MM.1S (cell line): ENCODE measurements at regions not wholly inside any gene's neighbourhood (a gene's known extent, or its start where the extent isn't known, plus 50 kb on each side); places are given as distances from the start of the nearest gene placed in this dataset.

Experiments
- DNase-seq: peaks from one replicate; pipeline ENCODE4 v3.0.0-alpha.2; 2015
- H2AFZ ChIP-seq: fragments of 300-600 bp; sonication (generic); 2 replicates; pipeline ENCODE4 v1.6.0; 2016; ENCODE audit warnings: antibody characterized with exemption, low read length
- H3F3A ChIP-seq: fragments of 300-600 bp; sonication (generic); 2 replicates; pipeline ENCODE4 v1.6.1; 2016; ENCODE audit warnings: mild to moderate bottlenecking, antibody characterized with exemption, low read length, moderate library complexity, mixed read lengths; ENCODE audit not compliant: insufficient read depth
- H3K27ac ChIP-seq: fragments of 300-600 bp; sonication (generic); 2 replicates; pipeline ENCODE4 v1.5.1; 2016; ENCODE audit warnings: mild to moderate bottlenecking, low read length
- H3K27me3 ChIP-seq: fragments of 300-600 bp; sonication (generic); replicated peaks from 2 replicates; pipeline ENCODE4 v1.6.0; 2016; ENCODE audit warnings: low read length; ENCODE audit not compliant: insufficient read depth
- H3K36me3 ChIP-seq: fragments of 300-600 bp; sonication (generic); replicated peaks from 2 replicates; pipeline ENCODE4 v1.6.1; 2016; ENCODE audit warnings: mild to moderate bottlenecking, low read length, mixed read lengths; ENCODE audit not compliant: insufficient read depth
- H3K4me1 ChIP-seq: fragments of 300-600 bp; sonication (generic); 2 replicates; pipeline ENCODE4 v1.6.1; 2016; ENCODE audit warnings: low read length, mixed read lengths
- H3K4me2 ChIP-seq: fragments of 300-600 bp; sonication (generic); 2 replicates; pipeline ENCODE4 v1.6.0; 2016; ENCODE audit warnings: low read depth, low read length
- H3K4me3 ChIP-seq: fragments of 300-600 bp; sonication (generic); 2 replicates; pipeline ENCODE4 v1.5.1; 2016; ENCODE audit warnings: low read length, mixed read lengths
- H3K79me2 ChIP-seq: fragments of 300-600 bp; sonication (generic); 2 replicates; pipeline ENCODE4 v1.6.1; 2016; ENCODE audit warnings: mixed run types, low read length, mixed read lengths
- H3K9ac ChIP-seq: fragments of 300-600 bp; sonication (generic); 2 replicates; pipeline ENCODE4 v1.6.1; 2016; ENCODE audit warnings: low read length, mixed read lengths
- H3K9me2 ChIP-seq: fragments of 300-600 bp; sonication (generic); replicated peaks from 2 replicates; pipeline ENCODE4 v1.6.1; 2016; ENCODE audit warnings: mild to moderate bottlenecking, low read length, mixed read lengths; ENCODE audit not compliant: insufficient read depth
- H3K9me3 ChIP-seq: fragments of 300-600 bp; sonication (generic); replicated peaks from 2 replicates; pipeline ENCODE4 v1.6.1; 2016; ENCODE audit warnings: mild to moderate bottlenecking, low read length, mixed read lengths; ENCODE audit not compliant: insufficient read depth
- H4K20me1 ChIP-seq: fragments of 300-600 bp; sonication (generic); 2 replicates; pipeline ENCODE4 v1.6.1; 2016; ENCODE audit warnings: mild to moderate bottlenecking, low read length, moderate library complexity, mixed read lengths; ENCODE audit not compliant: insufficient read depth
- CTCF ChIP-seq: fragments of 300-600 bp; sonication (generic); IDR thresholded peaks from 2 replicates; pipeline ENCODE4 v1.5.1; 2016; ENCODE audit warnings: antibody characterized with exemption, low read length, mixed read lengths
- EZH2 ChIP-seq: fragments of 300-600 bp; sonication (generic); optimal IDR thresholded peaks from 2 replicates; pipeline ENCODE3; 2017; ENCODE audit warnings: low read depth, mild to moderate bottlenecking, antibody characterized with exemption, low read length, mixed read lengths
- EZH2phosphoT487 ChIP-seq: fragments of 300-600 bp; sonication (generic); IDR thresholded peaks from 2 replicates; pipeline ENCODE4 v1.6.1; 2018; ENCODE audit warnings: antibody characterized with exemption, low read length

GRCh38 chrX:110436523-110436922 lies 77.9 kb downstream of the RTL9 start:
- Histone ChIP-seq H3K9me3 (no peaks in the 10 kb centered on the region), H3K4me3 (no peak overlapping the region), H3F3A (no peaks in the 10 kb centered on the region), H3K4me2 (no peak overlapping the region), H3K9ac (no peak overlapping the region), H3K4me1 (peaks cover 5% of the 10 kb centered on the region; the same call in 1 of the 2 replicates), H4K20me1 (no peaks in the 10 kb centered on the region), H3K27ac (no peak overlapping the region), H3K27me3 (no peaks in the 10 kb centered on the region), H3K36me3 (no peaks in the 10 kb centered on the region), H3K79me2 (no peaks in the 10 kb centered on the region), H2AFZ (no peak overlapping the region), H3K9me2 (no peaks in the 10 kb centered on the region)
- TF ChIP-seq EZH2 (no peak), EZH2phosphoT487 (no peak), CTCF (no peak)
- DNase-seq = no peak

GRCh38 chrX:110437686-110438085 lies 79.0 kb downstream of the RTL9 start:
- no peak overlapping the region for H3K4me2 ChIP-seq
- H3K79me2 ChIP-seq = no peaks in the 10 kb centered on the region
- H3K9ac ChIP-seq = no peak overlapping the region
- no peak overlapping the region for H3K4me3 ChIP-seq
- no peaks in the 10 kb centered on the region for H3K9me3 ChIP-seq
- no peaks in the 10 kb centered on the region for H4K20me1 ChIP-seq
- no peaks in the 10 kb centered on the region for H3K36me3 ChIP-seq
- H2AFZ ChIP-seq = no peak overlapping the region
- no peak for TF ChIP-seq EZH2
- no peak for TF ChIP-seq EZH2phosphoT487
- no peak for TF ChIP-seq CTCF
- peaks cover 6% of the 10 kb centered on the region for H3F3A ChIP-seq
- no peaks in the 10 kb centered on the region for H3K27me3 ChIP-seq
- no peaks in the 10 kb centered on the region for H3K9me2 ChIP-seq
- peaks cover 16% of the 10 kb centered on the region for H3K4me1 ChIP-seq
- H3K27ac ChIP-seq = no peak overlapping the region
- DNase-seq = no peak

GRCh38 chrX:110440016-110440805 lies 81.6 kb downstream of the RTL9 start:
- Histone ChIP-seq H3K36me3 (no peaks in the 10 kb centered on the region), H3K9me2 (no peaks in the 10 kb centered on the region), H3K79me2 (no peaks in the 10 kb centered on the region), H3K9me3 (no peaks in the 10 kb centered on the region), H3K4me3 (no peak overlapping the region), H4K20me1 (no peaks in the 10 kb centered on the region), H3F3A (peaks cover 10% of the 10 kb centered on the region), H3K4me2 (no peak overlapping the region), H3K27me3 (no peaks in the 10 kb centered on the region), H3K9ac (no peak overlapping the region), H3K27ac (no peak overlapping the region), H2AFZ (no peak overlapping the region), H3K4me1 (peaks cover 27% of the 10 kb centered on the region)
- no peak for TF ChIP-seq CTCF
- TF ChIP-seq EZH2 = no peak
- no peak for TF ChIP-seq EZH2phosphoT487
- no peak for DNase-seq
